Gastroesophageal sphincter (tissue), 3 donors: ENCODE measurements at regions not wholly inside any gene's neighbourhood (a gene's known extent, or its start where the extent isn't known, plus 50 kb on each side); places are given as distances from the start of the nearest gene placed in this dataset.

Source experiments
- CTCF ChIP-seq, 4 experiments: fragments of 200-600 bp in 2 of 4; fragments of 450-650 bp in 2 of 4; sonication (generic) in 1 of 4; IDR thresholded peaks; one replicate each; pipeline ENCODE4 v1.5.1; 2017 to 2019; ENCODE audit warnings: antibody characterized with exemption in 4 of 4, mild to moderate bottlenecking in 2 of 4, moderate library complexity in 2 of 4
- POLR2A ChIP-seq, 2 donors: fragments of 450-650 bp; IDR thresholded peaks; one replicate each; pipeline ENCODE4 v1.6.1; 2017; ENCODE audit warnings: antibody characterized with exemption in 2 of 2, mild to moderate bottlenecking in 2 of 2, moderate library complexity in 1 of 2
- POLR2AphosphoS5 ChIP-seq: sonication (generic); formaldehyde crosslinking; IDR thresholded peaks from one replicate; pipeline ENCODE4 v1.6.1; 2017; ENCODE audit warnings: antibody characterized with exemption

- TF ChIP-seq POLR2AphosphoS5 (no peak), CTCF (IDR thresholded peaks at IDR 0.05) (no peak), POLR2A (IDR thresholded peaks at IDR 0.05) (no peak)
These were observed 81.0 kb upstream of the KCNMB2 start for GRCh38 chr3:178455226-178455625.
